Iris pigment epithelial cell (primary cell): ENCODE measurements at regions not wholly inside any gene's neighbourhood (a gene's known extent, or its start where the extent isn't known, plus 50 kb on each side); places are given as distances from the start of the nearest gene placed in this dataset.

ENCODE experiments used
- DNase-seq: peaks from one replicate; pipeline ENCODE4 v3.0.0-alpha.2; 2011; ENCODE audit warnings: low read depth

- no peak for DNase-seq
Measured at GRCh38 chr12:24223926-24224325, 274.5 kb upstream of the SOX5 start.

DNA sequence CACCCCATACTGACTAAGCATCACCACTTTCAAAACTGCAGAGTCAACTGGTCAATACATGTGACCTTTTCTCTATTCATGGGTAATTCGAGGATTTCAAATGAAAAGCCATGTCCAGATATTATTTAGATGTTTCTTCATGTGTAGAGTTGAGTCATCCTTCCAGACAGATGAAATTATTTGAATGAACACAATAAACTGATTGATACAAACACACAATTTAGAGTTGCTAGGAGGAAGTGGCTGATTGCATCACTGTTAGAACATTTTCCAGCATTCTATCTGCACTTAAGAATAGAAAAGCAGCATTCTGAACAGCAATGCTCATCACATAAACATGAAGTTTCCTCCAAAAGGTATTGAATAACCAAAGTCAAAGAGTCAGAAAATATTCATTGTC lies 273.5 kb upstream of the SOX5 start:
- DNase-seq, result peak; percentile 97

- DNase-seq, result no peak
Measured at GRCh38 chr12:24212496-24212895, 263.0 kb upstream of the SOX5 start.

- no peak for DNase-seq
Measured at GRCh38 chr12:24206621-24207020, 257.2 kb upstream of the SOX5 start.

- DNase-seq, result peak; percentile 28
Measured at GRCh38 chr12:24201258-24201970, 251.9 kb upstream of the SOX5 start.

GRCh38 chr12:24200010-24200409 lies 250.5 kb upstream of the SOX5 start:
- DNase-seq, result no peak

GRCh38 chr12:24198936-24199671 lies 249.6 kb upstream of the SOX5 start:
- peak; percentile 22 for DNase-seq

- peak; percentile 49 for DNase-seq
Measured at GRCh38 chr12:24198070-24198469, 248.6 kb upstream of the SOX5 start.

- no peak for DNase-seq
Measured at GRCh38 chr12:24197532-24197931, 248.1 kb upstream of the SOX5 start.

DNA sequence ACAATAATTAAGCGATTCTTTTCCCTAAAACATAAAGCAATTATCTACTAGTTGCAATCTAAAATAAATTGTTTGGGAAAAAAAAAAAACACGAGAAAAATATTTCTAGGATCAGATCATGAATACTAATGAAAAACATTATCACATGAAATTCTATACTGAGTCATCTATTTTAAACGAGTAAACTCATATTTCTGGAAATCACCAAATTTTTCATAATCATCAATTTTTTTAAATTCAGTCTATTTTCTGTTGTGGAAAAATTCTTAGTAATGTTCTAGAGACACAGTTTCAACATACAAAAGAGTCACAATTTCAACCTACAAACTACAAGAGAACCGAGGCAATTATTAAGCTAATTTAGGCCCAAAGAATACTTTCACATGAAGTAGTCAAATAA lies 245.6 kb upstream of the SOX5 start:
- DNase-seq, result no peak

DNA sequence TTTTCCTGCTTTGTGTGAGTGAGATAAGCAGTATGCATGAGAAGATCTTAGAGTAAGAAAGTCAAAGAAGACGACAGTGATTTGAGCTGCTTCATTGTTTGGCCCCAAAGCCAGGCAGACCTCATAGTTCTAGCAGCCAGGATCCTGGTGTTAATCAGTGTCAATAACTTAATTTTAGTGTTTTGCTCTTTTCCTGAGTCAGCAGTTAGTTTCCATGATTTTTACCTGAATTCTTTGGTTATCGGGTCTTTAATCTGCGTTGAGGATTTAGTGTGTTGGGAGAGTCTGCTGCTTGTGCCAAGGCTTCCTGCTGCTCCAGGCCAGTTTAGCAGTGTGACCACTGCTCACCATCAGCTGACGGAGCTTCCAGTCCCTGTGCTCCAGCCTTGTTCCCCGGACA lies 241.6 kb upstream of the SOX5 start:
- DNase-seq, result no peak

DNA sequence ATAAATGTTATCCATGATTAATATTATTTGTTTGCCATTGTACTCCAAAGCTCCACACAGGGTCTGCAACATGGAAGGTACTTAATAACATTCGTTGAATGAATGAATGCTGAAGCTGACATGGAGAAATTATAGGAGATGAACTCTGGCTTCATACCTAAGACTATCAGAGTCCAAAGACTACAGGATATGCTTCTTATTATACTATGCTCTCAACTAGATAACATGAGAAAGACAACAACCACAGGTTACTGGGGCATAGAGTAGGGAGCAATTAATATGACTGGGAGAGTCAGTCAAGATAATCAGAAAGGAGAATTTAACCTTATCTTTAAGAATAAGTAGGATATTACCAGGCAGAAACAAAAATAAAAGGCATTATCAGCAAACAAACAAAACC lies 236.3 kb upstream of the SOX5 start:
- no peak for DNase-seq

GRCh38 chr12:24177889-24178288 lies 228.4 kb upstream of the SOX5 start:
- no peak for DNase-seq

DNA sequence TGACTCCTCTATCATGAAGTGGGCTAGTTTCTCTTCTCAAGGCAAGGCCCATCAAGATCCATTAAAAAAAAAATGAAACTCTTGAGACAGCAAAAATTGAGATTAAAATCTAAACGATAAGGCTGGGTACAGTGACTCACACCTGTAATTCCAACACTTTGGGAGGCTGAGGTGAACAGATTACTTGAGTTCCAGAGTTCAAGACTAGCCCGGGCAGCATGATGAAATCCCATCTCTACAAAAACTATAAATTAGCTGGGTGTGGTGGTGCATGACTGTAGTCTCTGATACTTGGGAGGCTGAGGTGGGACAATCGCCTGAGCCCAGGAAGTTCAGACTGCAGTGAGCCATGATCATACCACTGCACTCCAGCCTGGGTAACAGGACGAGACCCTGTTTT lies 226.5 kb upstream of the SOX5 start:
- DNase-seq, result no peak

GRCh38 chr12:24175284-24175683 lies 225.8 kb upstream of the SOX5 start:
- no peak for DNase-seq

DNA sequence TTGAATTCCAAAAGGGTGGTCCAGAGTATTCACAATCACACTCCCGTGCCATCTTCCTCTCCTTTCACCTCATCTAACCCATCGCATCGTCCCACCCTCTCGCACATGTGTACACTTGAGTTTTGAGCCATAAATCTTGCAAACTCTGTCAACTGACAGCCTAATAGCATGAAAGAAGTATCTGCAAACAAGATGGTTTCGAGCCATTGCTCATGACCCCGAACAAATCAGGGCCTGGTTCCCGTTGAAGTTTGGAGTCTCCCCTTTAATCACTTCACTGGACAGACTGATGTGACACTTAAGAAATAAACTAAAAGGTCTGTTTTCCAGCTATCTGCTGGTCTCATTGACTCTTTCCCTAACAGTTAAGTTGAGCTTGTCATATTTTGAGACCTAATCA lies 223.6 kb upstream of the SOX5 start:
- no peak for DNase-seq

- DNase-seq, result no peak
Measured at GRCh38 chr12:24172773-24173066, 223.2 kb upstream of the SOX5 start.

GRCh38 chr12:24172031-24172772 lies 222.7 kb upstream of the SOX5 start:
- DNase-seq, result no peak

- DNase-seq, result no peak
Measured at GRCh38 chr12:24155042-24155441, 205.6 kb upstream of the SOX5 start.

GRCh38 chr12:24153079-24153478 lies 203.6 kb upstream of the SOX5 start:
- DNase-seq, result no peak

GRCh38 chr12:24152270-24152669 lies 202.8 kb upstream of the SOX5 start:
- DNase-seq, result no peak

DNA sequence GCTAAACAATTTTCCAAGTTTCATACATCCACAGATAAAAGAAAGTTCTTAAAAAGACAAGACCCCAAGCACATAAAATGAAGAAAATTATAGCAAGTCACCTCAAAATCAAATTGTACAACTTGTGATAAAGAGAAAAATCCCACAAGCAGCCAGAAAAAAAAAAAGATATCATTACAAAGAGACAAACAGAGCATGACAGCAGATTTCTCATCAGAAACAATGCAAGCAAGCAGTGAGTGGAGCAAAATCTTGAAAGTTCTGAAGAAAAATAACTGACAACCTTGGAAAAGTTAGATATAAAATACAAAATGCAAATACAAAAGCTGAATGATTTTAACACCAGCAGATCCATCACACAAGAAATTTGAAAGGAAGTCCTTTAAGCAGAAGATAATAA lies 194.5 kb upstream of the SOX5 start:
- no peak for DNase-seq

GRCh38 chr12:24139035-24139434 lies 189.6 kb upstream of the SOX5 start:
- DNase-seq, result no peak
